ENCODE measurements at regions not wholly inside any gene's neighbourhood (a gene's known extent, or its start where the extent isn't known, plus 50 kb on each side); places are given as distances from the start of the nearest gene placed in this dataset.

- H3K4me3 ChIP-seq (ENCODE audit: low read length), result no peak overlapping the region
- H3K27me3 ChIP-seq (ENCODE audit: low read length), result no peaks in the 10 kb centered on the region
- no peak overlapping the region for H3K27ac ChIP-seq (ENCODE audit: low read length)
- H3K36me3 ChIP-seq (ENCODE audit: insufficient read depth, low read length), result no peaks in the 10 kb centered on the region
- no peaks in the 10 kb centered on the region for H3K79me2 ChIP-seq (ENCODE audit: low read length)
- H3K9me2 ChIP-seq (replicated peaks; ENCODE audit: insufficient read depth, low read length), result no peaks in the 10 kb centered on the region
- DNase-seq, result no peak
- H3K9me3 ChIP-seq (ENCODE audit: low read length), result no peaks in the 10 kb centered on the region
- H3K4me1 ChIP-seq (ENCODE audit: low read length), result no peaks in the 10 kb centered on the region
- H3K4me2 ChIP-seq (ENCODE audit: low read depth, low read length, poor library complexity, severe bottlenecking), result no peak overlapping the region
- no peak overlapping the region for H3K9ac ChIP-seq (ENCODE audit: low read length)
- H4K20me1 ChIP-seq (ENCODE audit: insufficient read depth, low read depth, low read length), result no peaks in the 10 kb centered on the region
- H2AFZ ChIP-seq (ENCODE audit: low read length), result no peak overlapping the region
Measured at GRCh38 chr6:112501705-112502104, 154.6 kb downstream of the RFPL4B start.

- Histone ChIP-seq H3K4me1 (ENCODE audit: low read length) (no peaks in the 10 kb centered on the region), H4K20me1 (ENCODE audit: insufficient read depth, low read depth, low read length) (no peaks in the 10 kb centered on the region), H3K4me3 (ENCODE audit: low read length) (no peak overlapping the region), H3K9me3 (ENCODE audit: low read length) (no peaks in the 10 kb centered on the region), H3K27me3 (ENCODE audit: low read length) (no peaks in the 10 kb centered on the region), H3K4me2 (ENCODE audit: low read depth, low read length, poor library complexity, severe bottlenecking) (no peak overlapping the region), H3K36me3 (ENCODE audit: insufficient read depth, low read length) (no peaks in the 10 kb centered on the region), H3K79me2 (ENCODE audit: low read length) (no peaks in the 10 kb centered on the region), H2AFZ (ENCODE audit: low read length) (no peak overlapping the region), H3K9ac (ENCODE audit: low read length) (no peak overlapping the region), H3K9me2 (replicated peaks; ENCODE audit: insufficient read depth, low read length) (no peaks in the 10 kb centered on the region), H3K27ac (ENCODE audit: low read length) (no peak overlapping the region)
- DNase-seq, result no peak
Measured at GRCh38 chr6:112502351-112503090, 155.4 kb downstream of the RFPL4B start.

GRCh38 chr6:112503091-112503596 lies 156.0 kb downstream of the RFPL4B start:
- Histone ChIP-seq H3K9me3 (ENCODE audit: low read length) (no peaks in the 10 kb centered on the region), H3K4me3 (ENCODE audit: low read length) (no peak overlapping the region), H3K4me1 (ENCODE audit: low read length) (no peaks in the 10 kb centered on the region), H3K27me3 (ENCODE audit: low read length) (no peaks in the 10 kb centered on the region), H3K36me3 (ENCODE audit: insufficient read depth, low read length) (no peaks in the 10 kb centered on the region), H2AFZ (ENCODE audit: low read length) (no peak overlapping the region), H3K27ac (ENCODE audit: low read length) (no peak overlapping the region), H3K9me2 (replicated peaks; ENCODE audit: insufficient read depth, low read length) (no peaks in the 10 kb centered on the region), H3K4me2 (ENCODE audit: low read depth, low read length, poor library complexity, severe bottlenecking) (no peak overlapping the region), H3K79me2 (ENCODE audit: low read length) (no peaks in the 10 kb centered on the region), H4K20me1 (ENCODE audit: insufficient read depth, low read depth, low read length) (no peaks in the 10 kb centered on the region), H3K9ac (ENCODE audit: low read length) (no peak overlapping the region)
- no peak for DNase-seq

- Histone ChIP-seq H3K27ac (ENCODE audit: low read length) (no peak overlapping the region), H4K20me1 (ENCODE audit: insufficient read depth, low read depth, low read length) (no peaks in the 10 kb centered on the region), H3K4me3 (ENCODE audit: low read length) (no peak overlapping the region), H2AFZ (ENCODE audit: low read length) (no peak overlapping the region), H3K4me1 (ENCODE audit: low read length) (no peaks in the 10 kb centered on the region), H3K79me2 (ENCODE audit: low read length) (no peaks in the 10 kb centered on the region), H3K36me3 (ENCODE audit: insufficient read depth, low read length) (no peaks in the 10 kb centered on the region), H3K27me3 (ENCODE audit: low read length) (no peaks in the 10 kb centered on the region), H3K9ac (ENCODE audit: low read length) (no peak overlapping the region), H3K4me2 (ENCODE audit: low read depth, low read length, poor library complexity, severe bottlenecking) (no peak overlapping the region), H3K9me2 (replicated peaks; ENCODE audit: insufficient read depth, low read length) (no peaks in the 10 kb centered on the region), H3K9me3 (ENCODE audit: low read length) (no peaks in the 10 kb centered on the region)
- DNase-seq, result no peak
Measured at GRCh38 chr6:112504621-112505020, 157.5 kb downstream of the RFPL4B start.

GRCh38 chr6:112511441-112511840 lies 164.3 kb downstream of the RFPL4B start:
- H3K4me2 ChIP-seq (ENCODE audit: low read depth, low read length, poor library complexity, severe bottlenecking), result no peak overlapping the region
- H3K9me2 ChIP-seq (replicated peaks; ENCODE audit: insufficient read depth, low read length), result no peaks in the 10 kb centered on the region
- no peak overlapping the region for H3K4me3 ChIP-seq (ENCODE audit: low read length)

GRCh38 chr6:112513175-112513574 lies 166.0 kb downstream of the RFPL4B start:
- DNase-seq, result no peak
- H3K4me3 ChIP-seq (ENCODE audit: low read length), result no peak overlapping the region
- H3K27ac ChIP-seq (ENCODE audit: low read length), result no peak overlapping the region
- H4K20me1 ChIP-seq (ENCODE audit: insufficient read depth, low read depth, low read length), result no peaks in the 10 kb centered on the region
- H3K9ac ChIP-seq (ENCODE audit: low read length), result no peak overlapping the region
- H3K9me2 ChIP-seq (replicated peaks; ENCODE audit: insufficient read depth, low read length), result no peaks in the 10 kb centered on the region
- H3K4me2 ChIP-seq (ENCODE audit: low read depth, low read length, poor library complexity, severe bottlenecking), result no peak overlapping the region
- H3K36me3 ChIP-seq (ENCODE audit: insufficient read depth, low read length), result no peaks in the 10 kb centered on the region
- no peaks in the 10 kb centered on the region for H3K4me1 ChIP-seq (ENCODE audit: low read length)
- no peaks in the 10 kb centered on the region for H3K27me3 ChIP-seq (ENCODE audit: low read length)
- H3K9me3 ChIP-seq (ENCODE audit: low read length), result no peaks in the 10 kb centered on the region
- no peak overlapping the region for H2AFZ ChIP-seq (ENCODE audit: low read length)
- no peaks in the 10 kb centered on the region for H3K79me2 ChIP-seq (ENCODE audit: low read length)

More at GRCh38 chr6:112511441-112511840, 164.3 kb downstream of the RFPL4B start:
- no peaks in the 10 kb centered on the region for H3K9me3 ChIP-seq (ENCODE audit: low read length)
- no peaks in the 10 kb centered on the region for H4K20me1 ChIP-seq (ENCODE audit: insufficient read depth, low read depth, low read length)
- no peak for DNase-seq
- no peaks in the 10 kb centered on the region for H3K79me2 ChIP-seq (ENCODE audit: low read length)
- no peaks in the 10 kb centered on the region for H3K36me3 ChIP-seq (ENCODE audit: insufficient read depth, low read length)
- H3K27ac ChIP-seq (ENCODE audit: low read length), result no peak overlapping the region
- H3K27me3 ChIP-seq (ENCODE audit: low read length), result no peaks in the 10 kb centered on the region
- H3K4me1 ChIP-seq (ENCODE audit: low read length), result no peaks in the 10 kb centered on the region
- no peak overlapping the region for H2AFZ ChIP-seq (ENCODE audit: low read length)
- no peak overlapping the region for H3K9ac ChIP-seq (ENCODE audit: low read length)

- Histone ChIP-seq H4K20me1 (ENCODE audit: insufficient read depth, low read depth, low read length) (no peaks in the 10 kb centered on the region), H3K79me2 (ENCODE audit: low read length) (no peaks in the 10 kb centered on the region), H3K36me3 (ENCODE audit: insufficient read depth, low read length) (no peaks in the 10 kb centered on the region), H3K9me2 (replicated peaks; ENCODE audit: insufficient read depth, low read length) (no peaks in the 10 kb centered on the region), H2AFZ (ENCODE audit: low read length) (no peak overlapping the region), H3K9me3 (ENCODE audit: low read length) (no peaks in the 10 kb centered on the region), H3K4me2 (ENCODE audit: low read depth, low read length, poor library complexity, severe bottlenecking) (no peak overlapping the region), H3K4me3 (ENCODE audit: low read length) (no peak overlapping the region), H3K9ac (ENCODE audit: low read length) (no peak overlapping the region), H3K27ac (ENCODE audit: low read length) (no peak overlapping the region), H3K27me3 (ENCODE audit: low read length) (no peaks in the 10 kb centered on the region), H3K4me1 (ENCODE audit: low read length) (no peaks in the 10 kb centered on the region)
- DNase-seq, result no peak
Measured at GRCh38 chr6:112522587-112522986, 175.5 kb downstream of the RFPL4B start.

- Histone ChIP-seq H3K27me3 (ENCODE audit: low read length) (no peaks in the 10 kb centered on the region), H3K36me3 (ENCODE audit: insufficient read depth, low read length) (no peaks in the 10 kb centered on the region), H3K4me1 (ENCODE audit: low read length) (no peaks in the 10 kb centered on the region), H3K9me2 (replicated peaks; ENCODE audit: insufficient read depth, low read length) (no peaks in the 10 kb centered on the region), H3K4me3 (ENCODE audit: low read length) (no peak overlapping the region), H3K27ac (ENCODE audit: low read length) (no peak overlapping the region), H3K4me2 (ENCODE audit: low read depth, low read length, poor library complexity, severe bottlenecking) (no peak overlapping the region), H3K9ac (ENCODE audit: low read length) (no peak overlapping the region), H2AFZ (ENCODE audit: low read length) (no peak overlapping the region), H3K9me3 (ENCODE audit: low read length) (no peaks in the 10 kb centered on the region), H3K79me2 (ENCODE audit: low read length) (no peaks in the 10 kb centered on the region), H4K20me1 (ENCODE audit: insufficient read depth, low read depth, low read length) (no peaks in the 10 kb centered on the region)
- DNase-seq, result no peak
Measured at GRCh38 chr6:112524071-112524470, 176.9 kb downstream of the RFPL4B start.

Measured in Karpas-422 (cell line).